HG02981 (cell line): ENCODE measurements at regions not wholly inside any gene's neighbourhood (a gene's known extent, or its start where the extent isn't known, plus 50 kb on each side); places are given as distances from the start of the nearest gene placed in this dataset.
A peak's percentile ranks its signal among the peaks of the same experiment; 100 is the strongest.
"Not testable (repeated sequence)": the region's sequence is repeated elsewhere in the genome, so short reads cannot be mapped to it uniquely, and the experiment has no call there.

Experiments
- ATAC-seq: cut with Tn5 transposase; IDR thresholded peaks from one replicate; pipeline ENCODE4 v1.9.1; 2021; ENCODE audit warnings: mild to moderate bottlenecking, moderate library complexity; ENCODE audit not compliant: unreplicated experiment

- ATAC-seq: no peak
Measured at GRCh38 chr3:144501467-144501866, 529.8 kb downstream of the DIPK2A start.

DNA sequence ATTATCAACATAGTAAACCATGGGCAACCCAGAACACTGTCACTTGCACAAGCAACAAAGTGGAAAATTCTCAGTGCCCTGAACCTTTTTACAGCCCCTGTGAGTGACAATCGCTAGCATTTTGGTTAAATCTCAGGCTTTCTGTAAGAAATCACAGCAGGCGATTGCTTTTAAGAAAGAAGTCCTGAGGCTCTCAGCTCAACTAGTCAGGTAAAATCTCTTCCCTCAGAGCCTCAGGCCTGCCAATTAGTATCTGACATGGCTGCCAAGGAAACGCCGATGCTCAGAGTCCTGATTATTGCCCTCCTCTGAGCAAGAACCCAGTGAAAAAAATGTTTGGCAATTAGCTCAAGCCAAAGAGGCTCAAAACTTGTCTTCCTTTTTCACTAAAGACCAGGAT lies 530.8 kb downstream of the DIPK2A start:
- no peak for ATAC-seq

- ATAC-seq: not testable (repeated sequence)
Measured at GRCh38 chr3:144506375-144506774, 534.8 kb downstream of the DIPK2A start.

- ATAC-seq: no peak
Measured at GRCh38 chr3:144511346-144511745, 539.7 kb downstream of the DIPK2A start.

DNA sequence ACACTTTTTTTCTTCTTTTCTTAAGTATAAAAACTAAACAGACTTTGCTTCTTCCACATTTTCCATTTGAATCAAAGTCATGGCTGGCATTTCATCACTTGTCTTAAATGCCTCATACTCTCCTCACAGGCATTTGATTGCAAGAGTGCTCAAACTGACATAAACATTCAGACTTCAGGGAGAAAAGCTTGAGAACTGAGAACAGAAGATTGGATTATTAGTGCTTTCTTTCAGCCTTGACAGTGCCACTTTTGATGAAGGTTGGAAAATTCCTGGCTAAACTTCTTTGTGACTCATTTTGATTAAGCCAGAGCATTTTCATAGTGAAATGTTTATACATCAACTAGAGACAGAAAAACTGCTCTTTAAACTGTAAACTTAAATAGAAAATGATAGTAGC lies 544.4 kb downstream of the DIPK2A start:
- no peak for ATAC-seq

GRCh38 chr3:144516589-144516988 lies 545.0 kb downstream of the DIPK2A start:
- no peak for ATAC-seq

DNA sequence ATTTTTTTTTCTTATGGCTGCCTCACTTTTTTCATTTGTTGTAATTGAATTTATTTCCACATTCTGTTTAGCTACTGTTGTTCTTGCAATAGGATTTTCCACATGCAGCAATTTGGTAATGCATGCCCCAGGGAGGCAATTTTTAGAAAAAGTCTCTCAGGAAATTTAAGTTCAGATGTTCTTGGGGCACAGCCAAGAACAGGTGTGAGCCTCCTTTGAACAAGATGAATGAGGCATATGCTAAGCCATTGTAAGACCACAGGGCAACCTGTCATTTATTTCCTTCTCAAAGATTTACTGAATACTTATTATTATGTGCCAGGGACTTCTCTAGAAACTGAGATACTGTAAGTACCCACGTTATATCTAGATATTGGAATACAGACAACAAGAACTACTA lies 549.5 kb downstream of the DIPK2A start:
- ATAC-seq: no peak

GRCh38 chr3:144522456-144522855 lies 550.8 kb downstream of the DIPK2A start:
- ATAC-seq: no peak

- ATAC-seq: no peak
Measured at GRCh38 chr3:144523396-144523795, 551.8 kb downstream of the DIPK2A start.

- no peak for ATAC-seq
Measured at GRCh38 chr3:144524531-144524930, 552.9 kb downstream of the DIPK2A start.

DNA sequence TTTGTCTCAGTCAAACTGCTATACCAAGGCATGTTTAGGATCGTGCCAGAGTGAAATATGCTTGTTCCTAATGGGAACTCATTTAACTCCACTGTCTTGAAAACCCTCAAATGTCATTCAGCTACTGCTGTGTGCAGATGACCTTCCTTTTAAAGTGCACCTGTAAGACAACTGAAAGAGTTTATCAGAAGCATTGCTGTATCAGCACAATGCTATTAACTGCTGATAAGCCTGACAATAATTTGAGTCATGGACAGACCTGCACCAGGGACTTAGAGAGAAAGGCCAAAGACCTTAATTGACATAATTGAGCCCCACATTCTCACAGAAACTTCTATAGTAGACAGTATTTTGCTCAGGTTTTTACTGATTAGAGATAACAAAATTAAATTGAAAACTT lies 557.9 kb downstream of the DIPK2A start:
- no peak for ATAC-seq

DNA sequence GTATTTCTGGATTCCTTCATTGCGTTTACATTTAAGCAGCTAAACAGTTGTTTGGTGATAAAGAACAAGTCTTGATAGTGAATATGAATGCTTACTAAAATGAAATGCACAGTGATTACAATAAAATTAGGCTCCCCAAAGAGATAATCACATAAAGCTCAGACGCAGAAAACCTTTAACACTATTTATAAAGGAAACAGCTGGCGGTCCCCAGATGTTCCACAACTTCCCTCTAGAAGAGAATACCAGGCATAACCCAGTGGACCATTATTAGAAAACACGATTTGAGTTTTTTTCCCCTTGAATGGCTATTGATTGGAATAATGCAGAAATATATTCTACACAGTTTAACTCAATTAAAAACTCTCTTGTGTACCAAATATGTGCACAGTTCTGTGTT lies 573.2 kb downstream of the DIPK2A start:
- ATAC-seq: no peak

GRCh38 chr3:144546539-144546938 lies 574.9 kb downstream of the DIPK2A start:
- ATAC-seq: no peak

DNA sequence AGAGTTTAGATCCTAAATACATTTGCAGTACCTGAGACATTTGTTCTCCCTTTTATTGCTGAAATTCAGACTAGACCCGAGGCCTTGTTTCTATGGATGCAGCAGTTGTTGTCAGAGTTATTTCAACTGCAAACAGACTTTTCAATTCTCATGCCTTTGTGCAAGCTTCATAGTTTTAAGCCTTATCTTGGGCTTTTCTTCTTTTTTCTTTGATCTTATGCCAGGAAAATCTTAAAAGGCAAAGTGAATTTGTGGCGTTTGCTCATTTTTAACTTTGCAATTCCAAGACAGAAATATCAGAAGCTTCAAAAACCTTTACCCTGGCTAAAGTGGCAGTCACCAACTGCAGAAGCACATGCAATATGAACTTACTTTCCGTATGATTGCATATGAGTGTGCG lies 576.7 kb downstream of the DIPK2A start:
- no peak for ATAC-seq

DNA sequence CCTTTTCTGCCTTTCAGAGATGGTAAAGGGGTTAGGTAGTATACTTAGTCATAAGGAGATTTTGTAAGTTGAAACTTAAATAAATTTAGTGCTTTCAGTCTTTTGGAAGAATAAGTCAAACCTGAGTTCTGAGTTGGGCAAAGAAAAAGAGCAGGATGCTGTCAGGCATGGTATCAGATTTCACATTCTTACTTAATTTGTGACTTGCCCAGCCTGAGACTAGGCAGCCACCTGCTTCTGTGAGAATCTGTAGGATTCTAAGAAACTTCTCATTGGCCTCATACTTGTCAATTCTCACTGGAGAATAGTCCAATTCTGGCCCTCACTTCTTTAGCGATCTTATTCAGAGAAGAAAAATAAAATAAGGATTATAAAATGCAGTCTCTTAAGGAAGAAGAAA lies 577.5 kb downstream of the DIPK2A start:
- no peak for ATAC-seq

DNA sequence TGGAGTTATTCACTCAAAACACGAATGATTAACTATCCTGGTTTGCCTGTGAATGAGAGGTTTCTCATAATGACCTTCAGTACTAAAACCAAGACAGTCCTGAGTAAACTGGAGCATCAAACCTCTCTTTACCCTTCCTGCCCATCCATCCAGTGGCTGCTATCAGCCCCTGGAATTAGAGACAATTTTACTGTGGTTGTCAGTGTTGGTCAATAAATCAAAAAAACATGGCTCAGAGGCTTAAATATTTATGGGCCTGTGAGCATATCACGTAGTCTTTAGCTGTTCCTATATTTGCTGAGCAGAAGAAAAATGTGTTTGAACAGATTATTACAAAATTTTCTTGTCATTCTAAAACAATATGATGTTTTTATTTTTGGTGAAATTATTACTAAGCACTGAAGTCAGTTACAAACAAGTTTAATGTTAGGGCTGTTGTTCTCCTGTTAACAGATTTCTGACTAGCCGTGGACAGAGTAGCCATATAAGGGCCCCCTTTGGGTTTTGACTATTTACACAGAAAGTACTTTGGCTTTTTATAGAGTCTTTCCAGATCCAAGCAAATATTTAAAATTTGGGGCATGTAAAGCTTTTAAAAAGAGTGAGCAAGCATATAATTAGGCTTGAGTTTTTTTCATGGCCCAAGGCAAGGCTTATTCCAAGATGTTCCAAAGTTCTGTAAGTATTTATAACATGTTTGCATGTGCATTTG lies 580.9 kb downstream of the DIPK2A start:
- no peak for ATAC-seq

DNA sequence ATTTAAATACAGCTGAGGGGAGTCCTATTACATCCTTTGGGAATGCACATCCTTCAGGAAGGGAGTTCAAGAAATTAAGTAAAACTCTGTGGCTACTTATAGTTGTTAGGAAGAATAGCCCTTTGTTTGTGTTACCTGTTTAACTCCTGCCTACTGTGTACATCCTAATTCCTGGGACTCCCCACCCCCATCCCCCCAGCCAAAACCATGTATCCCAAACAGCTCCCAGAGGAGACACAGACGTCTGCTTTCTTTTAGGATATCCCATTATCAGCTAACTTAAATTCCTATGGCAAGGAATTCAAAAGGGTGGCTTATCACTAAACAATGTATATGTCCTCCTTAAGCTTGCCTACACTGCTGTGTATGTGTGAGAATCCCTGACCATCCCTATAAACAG lies 581.7 kb downstream of the DIPK2A start:
- no peak for ATAC-seq

DNA sequence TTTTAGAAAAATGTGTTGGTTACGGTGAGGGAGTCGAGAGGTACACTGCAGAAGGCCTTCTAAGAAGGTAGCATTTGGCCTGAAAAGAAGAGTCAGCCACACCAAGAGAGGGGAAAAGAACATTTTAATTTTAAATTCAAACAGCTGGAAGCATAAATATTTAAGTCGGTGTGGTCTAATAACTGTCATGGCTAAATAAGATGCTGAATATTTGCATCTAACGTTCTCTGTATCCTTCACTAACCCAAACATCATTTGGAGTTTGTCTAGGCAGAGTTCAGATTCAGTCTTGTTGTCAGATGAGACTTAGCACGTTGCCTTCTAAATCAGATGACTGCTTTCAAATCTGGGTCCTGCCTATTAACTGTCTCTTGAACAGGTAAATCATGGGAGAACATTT lies 583.3 kb downstream of the DIPK2A start:
- no peak for ATAC-seq

DNA sequence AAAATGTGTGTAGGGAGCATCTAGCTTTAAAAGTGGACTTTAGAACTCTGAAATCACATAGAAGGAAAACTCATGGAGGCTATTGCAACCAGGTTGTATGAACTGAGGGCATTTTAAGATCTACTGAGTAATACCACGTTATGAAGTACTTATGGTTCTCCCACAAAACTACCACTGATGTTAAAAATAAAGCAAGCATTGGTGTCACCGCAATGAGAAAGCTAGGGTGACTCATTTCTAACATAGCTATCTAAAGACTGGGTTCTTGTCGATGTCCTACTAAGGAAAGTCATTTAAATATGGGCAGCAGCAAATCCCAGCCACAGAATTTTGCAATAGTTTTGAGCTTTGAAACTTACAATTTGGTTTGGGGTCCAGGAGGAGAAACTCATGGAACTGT lies 584.8 kb downstream of the DIPK2A start:
- ATAC-seq: peak; percentile 67

DNA sequence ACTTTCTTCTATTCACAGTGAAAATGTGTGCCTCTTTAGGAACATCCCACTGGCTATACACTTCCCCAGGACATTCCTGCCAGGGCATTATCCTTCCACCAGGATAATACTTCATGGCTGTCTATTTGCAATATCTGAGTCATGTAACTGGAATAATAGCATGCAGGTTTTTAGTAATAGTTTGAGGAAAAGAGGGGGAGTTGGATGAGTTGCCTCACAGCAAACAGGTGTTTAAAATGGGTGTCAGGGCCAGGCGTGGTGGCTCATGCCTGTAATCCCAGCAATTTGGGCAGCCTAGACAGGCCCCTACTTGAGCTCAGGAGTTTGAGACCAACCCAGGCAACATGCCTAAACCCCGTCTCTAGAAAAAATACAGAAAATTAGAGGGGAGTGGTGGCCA lies 585.9 kb downstream of the DIPK2A start:
- ATAC-seq: no peak

- no peak for ATAC-seq
Measured at GRCh38 chr3:144564011-144564410, 592.4 kb downstream of the DIPK2A start.

DNA sequence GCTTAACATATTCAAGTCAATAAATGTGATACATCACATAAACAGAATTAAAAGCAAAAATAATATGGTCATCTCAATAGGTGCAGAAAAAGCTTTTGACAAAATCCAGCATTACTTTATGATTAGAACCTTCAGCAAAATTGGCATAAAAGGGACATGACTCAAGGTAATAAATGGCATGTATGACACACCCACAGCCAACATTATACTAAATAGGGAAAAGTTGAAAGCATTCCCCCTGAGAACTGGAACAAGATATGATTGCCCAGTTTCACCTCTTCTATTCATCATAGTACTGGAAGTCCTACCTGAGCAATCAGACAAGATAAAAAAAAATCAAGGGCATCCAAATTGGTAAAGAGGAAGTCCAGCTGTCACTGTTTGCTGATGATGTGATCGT lies 594.7 kb downstream of the DIPK2A start:
- ATAC-seq: no peak

DNA sequence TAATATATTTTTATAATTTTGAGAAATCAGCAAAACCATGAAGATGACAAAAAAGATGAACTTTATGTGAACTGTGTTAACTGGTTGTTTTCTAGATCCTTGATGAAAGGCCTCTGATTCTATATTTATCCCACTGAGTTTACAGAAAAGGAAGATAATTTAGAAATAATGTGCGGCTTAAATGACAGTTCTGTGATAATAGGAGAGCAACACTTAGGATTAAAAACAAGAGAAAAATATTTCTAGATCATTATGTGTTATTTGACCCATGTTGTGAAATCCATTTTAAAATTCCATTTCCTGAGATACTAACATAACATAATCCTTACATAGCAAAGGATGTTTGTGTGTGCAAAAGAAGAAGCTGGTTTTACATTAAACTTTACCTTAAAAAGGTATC lies 598.0 kb downstream of the DIPK2A start:
- ATAC-seq: no peak
